Activated CD4-positive, alpha-beta memory T cell treated with anti-CD3 and anti-CD28 coated beads for 36 hours (primary cell): ENCODE measurements at regions not wholly inside any gene's neighbourhood (a gene's known extent, or its start where the extent isn't known, plus 50 kb on each side); places are given as distances from the start of the nearest gene placed in this dataset.

Experiments used
- CTCF ChIA-PET: fragments of 350-600 bp; sonication (Branson Sonifier 250); formaldehyde crosslinking; loops from one replicate; lab custom pipeline; 2021; ENCODE audit warnings: antibody characterized with exemption, inconsistent platforms; lab: Charles Lee
- POLR2A ChIA-PET: fragments of 350-600 bp; sonication (Branson Sonifier 250); formaldehyde crosslinking; loops from one replicate; lab custom pipeline; 2021; ENCODE audit warnings: antibody characterized with exemption; lab: Charles Lee
- DNase-seq: peaks from one replicate; pipeline ENCODE4 v3.0.0-alpha.2; 2020
- H3K27ac Mint-ChIP-seq: one replicate; pipeline ENCODE4 v1.8.0; 2021; ENCODE audit warnings: mixed read lengths
- H3K27me3 Mint-ChIP-seq: one replicate; pipeline ENCODE4 v1.8.0; 2021; ENCODE audit warnings: mixed read lengths
- H3K36me3 Mint-ChIP-seq: one replicate; pipeline ENCODE4 v1.8.0; 2021; ENCODE audit warnings: mixed read lengths
- H3K4me1 Mint-ChIP-seq: one replicate; pipeline ENCODE4 v1.8.0; 2021; ENCODE audit warnings: low read depth, mixed read lengths
- H3K4me3 Mint-ChIP-seq: one replicate; pipeline ENCODE4 v1.8.0; 2021; ENCODE audit warnings: mild to moderate bottlenecking, mixed read lengths
- H3K9me3 Mint-ChIP-seq: one replicate; pipeline ENCODE4 v1.8.0; 2021; ENCODE audit warnings: mixed read lengths
- intact Hi-C: fragments of 100-400 bp; cut with micrococcal nuclease; formaldehyde crosslinking; loops from one replicate; pipeline ENCODE4 v1.15.1; 2023

DNA sequence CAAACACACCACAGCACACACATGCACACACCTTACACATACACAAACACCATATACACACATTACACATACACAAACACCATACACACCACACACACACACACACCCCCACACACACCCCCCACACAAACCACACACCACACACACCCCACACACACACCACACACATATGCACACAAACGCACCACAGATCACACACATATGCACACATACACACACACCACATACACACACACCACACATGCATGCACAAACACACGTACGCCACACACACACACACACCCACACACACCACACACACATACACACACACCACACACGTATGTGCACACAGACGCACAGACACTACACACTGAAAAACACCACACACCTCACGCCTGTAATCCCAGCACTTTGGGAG lies 166.0 kb downstream of the AHSP start:
- H3K4me1 Mint-ChIP-seq, result peaks cover 4% of the 10 kb centered on the region
- POLR2A ChIA-PET, result no interaction called here

DNA sequence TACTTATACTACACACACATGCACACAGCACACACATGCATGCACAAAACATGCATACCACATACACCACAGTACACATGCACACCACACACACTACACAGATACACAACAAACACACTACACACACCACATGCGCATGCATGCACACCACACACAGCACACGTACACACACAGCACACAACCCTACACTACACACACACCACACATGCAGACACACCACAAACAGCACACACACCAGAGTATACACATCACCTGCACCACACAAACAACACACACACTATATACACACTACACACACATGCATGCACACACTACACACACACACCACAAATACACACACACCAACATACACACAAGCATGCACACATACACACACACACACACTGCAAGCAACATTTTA lies 166.8 kb downstream of the AHSP start:
- ChIA-PET POLR2A (no interaction called here), CTCF (no interaction called here)
- intact Hi-C loops, result no loop called here
- H3K4me3 Mint-ChIP-seq, result no peak overlapping the region
- no peak overlapping the region for H3K27ac Mint-ChIP-seq
- no peak for DNase-seq
- no peaks in the 10 kb centered on the region for H3K27me3 Mint-ChIP-seq
- H3K36me3 Mint-ChIP-seq, result no peaks in the 10 kb centered on the region
- H3K9me3 Mint-ChIP-seq, result peaks cover 7% of the 10 kb centered on the region
- peaks cover 4% of the 10 kb centered on the region for H3K4me1 Mint-ChIP-seq

More for the DNA sequence above, 166.0 kb downstream of the AHSP start:
- no peaks in the 10 kb centered on the region for H3K27me3 Mint-ChIP-seq
- H3K4me3 Mint-ChIP-seq, result no peak overlapping the region
- DNase-seq, result no peak
- H3K36me3 Mint-ChIP-seq, result no peaks in the 10 kb centered on the region
- CTCF ChIA-PET, result no interaction called here
- no peak overlapping the region for H3K27ac Mint-ChIP-seq
- peaks cover 7% of the 10 kb centered on the region for H3K9me3 Mint-ChIP-seq
- intact Hi-C loops, result no loop called here

- POLR2A ChIA-PET, result interaction anchor here (1.0 kb wide), 1 partner anchor 178 kb away, joined by 3 read pairs; the partner anchor contains the start of gene ZNF267
- Mint-ChIP-seq H3K36me3 (no peaks in the 10 kb centered on the region), H3K4me3 (no peak overlapping the region), H3K27ac (no peak overlapping the region), H3K27me3 (no peaks in the 10 kb centered on the region), H3K9me3 (peaks cover 7% of the 10 kb centered on the region), H3K4me1 (peaks cover 6% of the 10 kb centered on the region)
- CTCF ChIA-PET, result interaction anchor here (0.8 to 1.8 kb wide), 4 partner anchors 17 to 240 kb away, joined by 3 to 5 read pairs (median 4); a partner anchor contains a TSS
- peak; percentile 65 for DNase-seq
- intact Hi-C loops, result loop anchor here (5.0 kb wide), 1 partner anchor 218 kb away; no protein-coding TSS in a partner anchor
These were observed 168.0 kb downstream of the AHSP start for GRCh38 chr16:31695667-31696066.

DNA sequence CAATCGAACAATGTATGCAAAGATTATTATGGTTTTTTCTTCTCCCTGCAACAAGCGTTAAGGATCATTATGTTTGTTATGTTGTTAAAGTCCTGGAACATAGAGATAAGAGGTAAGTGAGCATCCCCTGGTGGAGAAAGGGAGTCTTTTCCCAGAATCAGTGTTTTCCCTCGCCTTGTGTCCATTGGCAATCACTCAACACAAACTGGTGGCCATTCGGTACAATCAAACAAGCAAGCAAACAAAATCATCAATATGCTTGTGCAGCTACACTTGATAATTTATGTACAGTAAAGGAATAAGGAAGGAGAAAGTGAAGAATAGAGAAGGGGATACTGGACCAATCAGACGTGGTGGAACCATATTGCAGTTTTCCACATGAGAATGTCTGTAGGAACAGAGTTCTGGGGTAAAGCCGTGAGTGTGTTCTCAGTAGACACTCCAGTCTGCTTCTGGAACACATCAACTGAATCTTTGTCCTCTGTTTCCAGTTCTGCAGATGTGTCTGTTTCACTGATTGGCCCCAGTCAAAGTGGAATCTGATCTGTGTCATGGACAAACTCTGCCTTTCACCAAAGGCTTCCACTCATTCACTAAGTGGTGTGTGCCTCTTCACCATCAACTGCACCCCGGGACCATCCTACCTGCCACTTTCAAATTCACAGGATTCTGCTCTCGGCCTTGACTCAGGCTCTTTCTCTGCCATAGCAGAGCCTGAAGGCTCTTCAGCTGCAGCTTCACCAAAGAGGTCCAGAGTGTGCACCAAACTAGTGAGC lies 169.5 kb downstream of the AHSP start:
- ChIA-PET POLR2A (no interaction called here), CTCF (interaction anchor here (1.1 to 2.0 kb wide), 6 partner anchors 16 to 253 kb away, joined by 3 to 5 read pairs (median 4); a partner anchor contains a TSS)
- H3K9me3 Mint-ChIP-seq, result peaks cover 2% of the 10 kb centered on the region
- no peak overlapping the region for H3K27ac Mint-ChIP-seq
- no peak for DNase-seq
- H3K36me3 Mint-ChIP-seq, result peaks cover 9% of the 10 kb centered on the region
- no peaks in the 10 kb centered on the region for H3K27me3 Mint-ChIP-seq
- peaks cover 19% of the 10 kb centered on the region for H3K4me1 Mint-ChIP-seq
- intact Hi-C loops, result loop anchor here (5.0 kb wide), 1 partner anchor 220 kb away; no protein-coding TSS in a partner anchor
- no peak overlapping the region for H3K4me3 Mint-ChIP-seq

- ChIA-PET POLR2A (no interaction called here), CTCF (interaction anchor here (1.3 to 2.0 kb wide), 4 partner anchors 15 to 254 kb away, joined by 3 to 5 read pairs (median 4); a partner anchor contains a TSS)
- intact Hi-C loops, result loop anchor here (5.0 kb wide), 1 partner anchor 220 kb away; no protein-coding TSS in a partner anchor
- peaks cover 25% of the 10 kb centered on the region for H3K4me1 Mint-ChIP-seq
- DNase-seq, result no peak
- no peak overlapping the region for H3K27ac Mint-ChIP-seq
- no peaks in the 10 kb centered on the region for H3K27me3 Mint-ChIP-seq
- peaks cover 2% of the 10 kb centered on the region for H3K9me3 Mint-ChIP-seq
- H3K36me3 Mint-ChIP-seq, result peaks cover 15% of the 10 kb centered on the region
- H3K4me3 Mint-ChIP-seq, result no peak overlapping the region
These were observed 170.0 kb downstream of the AHSP start for GRCh38 chr16:31697744-31698125.

GRCh38 chr16:31698901-31699300 lies 171.2 kb downstream of the AHSP start:
- H3K4me3 Mint-ChIP-seq, result no peak overlapping the region
- intact Hi-C loops, result loop anchor here (5.0 kb wide), 1 partner anchor 222 kb away; no protein-coding TSS in a partner anchor

GRCh38 chr16:31699601-31700000 lies 171.9 kb downstream of the AHSP start:
- no peaks in the 10 kb centered on the region for H3K9me3 Mint-ChIP-seq
- CTCF ChIA-PET, result interaction anchor here (0.6 to 2.0 kb wide), 2 partner anchors 12 to 13 kb away, joined by 3 to 4 read pairs; a partner anchor contains a TSS
- intact Hi-C loops, result loop anchor here (5.0 kb wide), 1 partner anchor 222 kb away; no protein-coding TSS in a partner anchor

More at GRCh38 chr16:31698901-31699300, 171.2 kb downstream of the AHSP start:
- Mint-ChIP-seq H3K27me3 (no peaks in the 10 kb centered on the region), H3K27ac (no peak overlapping the region), H3K9me3 (no peaks in the 10 kb centered on the region), H3K36me3 (peaks cover 19% of the 10 kb centered on the region), H3K4me1 (peaks cover 28% of the 10 kb centered on the region)
- ChIA-PET CTCF (interaction anchor here (0.6 to 2.0 kb wide), 2 partner anchors 13 to 14 kb away, joined by 3 to 4 read pairs; a partner anchor contains a TSS), POLR2A (no interaction called here)
- no peak for DNase-seq

GRCh38 chr16:31700200-31700529 lies 172.5 kb downstream of the AHSP start:
- ChIA-PET CTCF (interaction anchor here (1.2 kb wide), 1 partner anchor 169 kb away, joined by 3 read pairs; no protein-coding TSS in a partner anchor), POLR2A (interaction anchor here (5.0 kb wide), 1 partner anchor 13 kb away, joined by 42 read pairs; a partner anchor contains a TSS)
- H3K4me3 Mint-ChIP-seq, result peak overlapping the region; percentile 90
- no peaks in the 10 kb centered on the region for H3K27me3 Mint-ChIP-seq
- intact Hi-C loops, result loop anchor here (2.0 kb wide), 3 partner anchors 169 to 241 kb away; partner anchors contain the start of gene ARMC5
- peak overlapping the region; percentile 85 for H3K27ac Mint-ChIP-seq
- H3K9me3 Mint-ChIP-seq, result no peaks in the 10 kb centered on the region
- DNase-seq, result no peak
- H3K4me1 Mint-ChIP-seq, result peaks cover 28% of the 10 kb centered on the region
- peaks cover 24% of the 10 kb centered on the region for H3K36me3 Mint-ChIP-seq

More at GRCh38 chr16:31699601-31700000, 171.9 kb downstream of the AHSP start:
- no peak for DNase-seq
- Mint-ChIP-seq H3K4me3 (no peak overlapping the region), H3K36me3 (peaks cover 21% of the 10 kb centered on the region), H3K27ac (no peak overlapping the region), H3K27me3 (no peaks in the 10 kb centered on the region), H3K4me1 (peaks cover 28% of the 10 kb centered on the region)
- POLR2A ChIA-PET, result no interaction called here

- Mint-ChIP-seq H3K4me3 (peak overlapping the region; percentile 90), H3K27me3 (no peaks in the 10 kb centered on the region), H3K4me1 (peaks cover 28% of the 10 kb centered on the region), H3K36me3 (peaks cover 29% of the 10 kb centered on the region), H3K27ac (peak overlapping the region; percentile 93), H3K9me3 (no peaks in the 10 kb centered on the region)
- DNase-seq, result peak; percentile 92
- intact Hi-C loops, result loop anchor here (1.0 to 2.0 kb wide), 5 partner anchors 13 to 242 kb away; partner anchors contain the start of gene ARMC5
- CTCF ChIA-PET, result interaction anchor here (1.2 to 1.4 kb wide), 2 partner anchors 14 to 168 kb away, joined by 3 read pairs; no protein-coding TSS in a partner anchor
- POLR2A ChIA-PET, result interaction anchor here (0.8 to 5.0 kb wide), 3 partner anchors 13 to 177 kb away, joined by 3 to 42 read pairs (median 6); partner anchors contain the start of gene ZNF267
These were observed 172.8 kb upstream of the ZNF267 start for GRCh38 chr16:31700530-31701388.

GRCh38 chr16:31701734-31702133 lies 171.9 kb upstream of the ZNF267 start:
- no peak for DNase-seq
- CTCF ChIA-PET, result interaction anchor here (1.2 to 1.7 kb wide), 3 partner anchors 10 to 13 kb away, joined by 3 to 8 read pairs (median 5); a partner anchor contains a TSS

GRCh38 chr16:31702796-31703195 lies 170.8 kb upstream of the ZNF267 start:
- peaks cover 28% of the 10 kb centered on the region for H3K4me1 Mint-ChIP-seq
- DNase-seq, result no peak
- H3K36me3 Mint-ChIP-seq, result peaks cover 48% of the 10 kb centered on the region
- no peaks in the 10 kb centered on the region for H3K9me3 Mint-ChIP-seq
- ChIA-PET POLR2A (interaction anchor here (5.0 kb wide), 1 partner anchor 11 kb away, joined by 42 read pairs; a partner anchor contains a TSS), CTCF (interaction anchor here (1.7 kb wide), 1 partner anchor 9 kb away, joined by 8 read pairs; no protein-coding TSS in a partner anchor)
- no peaks in the 10 kb centered on the region for H3K27me3 Mint-ChIP-seq
- H3K27ac Mint-ChIP-seq, result peak overlapping the region; percentile 39
- intact Hi-C loops, result no loop called here
- peak overlapping the region; percentile 12 for H3K4me3 Mint-ChIP-seq

More at GRCh38 chr16:31701734-31702133, 171.9 kb upstream of the ZNF267 start:
- no peaks in the 10 kb centered on the region for H3K27me3 Mint-ChIP-seq
- intact Hi-C loops, result loop anchor here (1.0 to 2.0 kb wide), 5 partner anchors 12 to 243 kb away; partner anchors contain the start of gene ARMC5
- H3K4me1 Mint-ChIP-seq, result peaks cover 27% of the 10 kb centered on the region
- H3K9me3 Mint-ChIP-seq, result no peaks in the 10 kb centered on the region
- H3K36me3 Mint-ChIP-seq, result peaks cover 38% of the 10 kb centered on the region
- peak overlapping the region; percentile 90 for H3K4me3 Mint-ChIP-seq
- POLR2A ChIA-PET, result interaction anchor here (1.0 to 5.0 kb wide), 2 partner anchors 9 to 12 kb away, joined by 6 to 42 read pairs; a partner anchor contains a TSS
- peak overlapping the region; percentile 93 for H3K27ac Mint-ChIP-seq
